Large intestine (tissue), 3 donors: ENCODE measurements at regions not wholly inside any gene's neighbourhood (a gene's known extent, or its start where the extent isn't known, plus 50 kb on each side); places are given as distances from the start of the nearest gene placed in this dataset.

Experiments used
- DNase-seq, 2 donors: peaks; one replicate each; pipeline versions ENCODE4 v3.0.0 to v3.0.0-alpha.2; 2013
- H3K27ac ChIP-seq: one replicate; pipeline ENCODE4 v1.5.1; 2013; ENCODE audit warnings: low read length
- H3K27me3 ChIP-seq: 2 replicates; pipeline ENCODE4 v1.6.1; 2013; ENCODE audit warnings: low read length; ENCODE audit not compliant: control insufficient read depth, insufficient read depth
- H3K36me3 ChIP-seq: 2 replicates; pipeline ENCODE4 v1.6.1; 2013; ENCODE audit warnings: low read length; ENCODE audit not compliant: control insufficient read depth, insufficient read depth
- H3K4me1 ChIP-seq: one replicate; pipeline ENCODE4 v1.6.1; 2013; ENCODE audit warnings: low read length; ENCODE audit not compliant: control insufficient read depth, insufficient read depth
- H3K4me3 ChIP-seq: one replicate; pipeline ENCODE4 v1.5.1; 2013; ENCODE audit warnings: low read length
- H3K9me3 ChIP-seq: one replicate; pipeline ENCODE4 v1.6.1; 2013; ENCODE audit warnings: mild to moderate bottlenecking, low read depth, low read length, moderate library complexity; ENCODE audit not compliant: control insufficient read depth
- WGBS: methylation state at CpG from one replicate; pipeline ENCODE4 v1.1.5; 2013; ENCODE audit warnings: low lambda C conversion rate; ENCODE audit not compliant: insufficient coverage; 5-methylcytosine and 5-hydroxymethylcytosine counted together

GRCh38 chr13:85610024-85610423 is 189.2 kb downstream of the SLITRK6 start:
- DNase-seq = no peak
- Histone ChIP-seq H3K27me3 (no peaks in the 10 kb centered on the region), H3K4me3 (no peak overlapping the region), H3K36me3 (no peaks in the 10 kb centered on the region), H3K27ac (no peak overlapping the region), H3K9me3 (no peaks in the 10 kb centered on the region), H3K4me1 (no peaks in the 10 kb centered on the region)
- no CpG with 5 or more reads among the region's 2 CpGs for WGBS

- Histone ChIP-seq H3K4me3 (no peak overlapping the region), H3K27me3 (no peaks in the 10 kb centered on the region), H3K36me3 (no peaks in the 10 kb centered on the region), H3K27ac (no peak overlapping the region), H3K4me1 (no peaks in the 10 kb centered on the region), H3K9me3 (no peaks in the 10 kb centered on the region)
- no peak for DNase-seq
- WGBS = 0% methylated on average over 1 of the region's 7 CpGs
Measured at GRCh38 chr13:85608255-85608829, 190.9 kb downstream of the SLITRK6 start.

- Histone ChIP-seq H3K36me3 (no peaks in the 10 kb centered on the region), H3K27ac (no peak overlapping the region), H3K4me1 (no peaks in the 10 kb centered on the region), H3K4me3 (no peak overlapping the region), H3K27me3 (no peaks in the 10 kb centered on the region), H3K9me3 (no peaks in the 10 kb centered on the region)
- no peak for DNase-seq
- WGBS = no CpG with 5 or more reads among the region's 1 CpG
Measured at GRCh38 chr13:85603735-85604134, 195.5 kb downstream of the SLITRK6 start.

GRCh38 chr13:85601526-85601925 is 197.7 kb downstream of the SLITRK6 start:
- no peaks in the 10 kb centered on the region for H3K36me3 ChIP-seq
- no peak for DNase-seq
- WGBS = 20% methylated on average over 1 of the region's 2 CpGs
- no peaks in the 10 kb centered on the region for H3K9me3 ChIP-seq
- no peaks in the 10 kb centered on the region for H3K4me1 ChIP-seq
- no peaks in the 10 kb centered on the region for H3K27me3 ChIP-seq
- no peak overlapping the region for H3K4me3 ChIP-seq
- H3K27ac ChIP-seq = no peak overlapping the region

- Histone ChIP-seq H3K27me3 (no peaks in the 10 kb centered on the region), H3K4me1 (no peaks in the 10 kb centered on the region), H3K4me3 (no peak overlapping the region), H3K27ac (no peak overlapping the region), H3K9me3 (no peaks in the 10 kb centered on the region), H3K36me3 (no peaks in the 10 kb centered on the region)
- DNase-seq = no peak
- WGBS = 100% methylated on average over 1 of the region's 4 CpGs
Measured at GRCh38 chr13:85597790-85598500, 201.3 kb downstream of the SLITRK6 start.

GRCh38 chr13:85592211-85592610 is 207.0 kb downstream of the SLITRK6 start:
- H3K4me3 ChIP-seq = no peak overlapping the region
- H3K9me3 ChIP-seq = no peaks in the 10 kb centered on the region
- WGBS = no CpG with 5 or more reads among the region's 2 CpGs
- H3K36me3 ChIP-seq = no peaks in the 10 kb centered on the region
- H3K27me3 ChIP-seq = no peaks in the 10 kb centered on the region
- H3K27ac ChIP-seq = no peak overlapping the region
- DNase-seq = no peak
- no peaks in the 10 kb centered on the region for H3K4me1 ChIP-seq

- Histone ChIP-seq H3K36me3 (no peaks in the 10 kb centered on the region), H3K9me3 (no peaks in the 10 kb centered on the region), H3K27me3 (no peaks in the 10 kb centered on the region), H3K4me1 (no peaks in the 10 kb centered on the region), H3K4me3 (no peak overlapping the region), H3K27ac (no peak overlapping the region)
- 100% methylated on average over 1 of the region's 2 CpGs for WGBS
- no peak for DNase-seq
Measured at GRCh38 chr13:85590231-85590931, 208.8 kb downstream of the SLITRK6 start.

GRCh38 chr13:85589021-85589420 is 210.2 kb downstream of the SLITRK6 start:
- no CpG with 5 or more reads among the region's 5 CpGs for WGBS
- H3K27ac ChIP-seq = no peak overlapping the region
- H3K36me3 ChIP-seq = no peaks in the 10 kb centered on the region
- no peaks in the 10 kb centered on the region for H3K4me1 ChIP-seq
- no peak for DNase-seq
- H3K27me3 ChIP-seq = no peaks in the 10 kb centered on the region
- H3K4me3 ChIP-seq = no peak overlapping the region
- no peaks in the 10 kb centered on the region for H3K9me3 ChIP-seq

GRCh38 chr13:85588359-85588758 is 210.9 kb downstream of the SLITRK6 start:
- WGBS = 100% methylated on average over 1 of the region's 3 CpGs
- no peak for DNase-seq
- no peaks in the 10 kb centered on the region for H3K4me1 ChIP-seq
- no peaks in the 10 kb centered on the region for H3K36me3 ChIP-seq
- no peaks in the 10 kb centered on the region for H3K27me3 ChIP-seq
- no peaks in the 10 kb centered on the region for H3K9me3 ChIP-seq
- H3K27ac ChIP-seq = no peak overlapping the region
- no peak overlapping the region for H3K4me3 ChIP-seq

- H3K4me1 ChIP-seq = no peaks in the 10 kb centered on the region
- DNase-seq = no peak
- no peaks in the 10 kb centered on the region for H3K27me3 ChIP-seq
- H3K4me3 ChIP-seq = no peak overlapping the region
- no peaks in the 10 kb centered on the region for H3K9me3 ChIP-seq
- no peak overlapping the region for H3K27ac ChIP-seq
- H3K36me3 ChIP-seq = no peaks in the 10 kb centered on the region
Measured at GRCh38 chr13:85586856-85587255, 212.4 kb downstream of the SLITRK6 start.
